Panc1 (cell line): ENCODE measurements at regions not wholly inside any gene's neighbourhood (a gene's known extent, or its start where the extent isn't known, plus 50 kb on each side); places are given as distances from the start of the nearest gene placed in this dataset.

ENCODE experiments used
- ATAC-seq: fragments of 200-7000 bp; cut with Tn5 transposase; 2 replicates; pipeline ENCODE4 v1.9.1; 2020; ENCODE audit warnings: mild to moderate bottlenecking, moderate library complexity
- BruUV-seq: library from RNA; stranded (reverse); fragments of 400-500 nt; replicated peaks from 2 replicates; lab custom pipeline; 2021; lab: Mats Ljungman, UMichigan
- CTCF ChIA-PET: fragments of 300-600 bp; sonication (Branson Sonifier 250); formaldehyde crosslinking; loops from one replicate; lab custom pipeline; 2022; ENCODE audit warnings: antibody characterized with exemption; lab: Charles Lee
- POLR2A ChIA-PET: fragments of 300-600 bp; sonication (Branson Sonifier 250); formaldehyde crosslinking; loops from one replicate; lab custom pipeline; 2022; ENCODE audit warnings: antibody characterized with exemption; lab: Charles Lee
- DNase-seq: peaks from one replicate; pipeline ENCODE4 v3.0.0-alpha.2; 2010; ENCODE audit warnings: low read depth, low spot score
- H3K27ac ChIP-seq: 2 replicates; pipeline ENCODE4 v1.5.1; 2011; ENCODE audit warnings: mild to moderate bottlenecking, low read length, inconsistent platforms
- H3K27me3 ChIP-seq: fragments of 200-500 bp; sonication (Bioruptor generic); 2 replicates; pipeline ENCODE4 v1.6.0; 2014; ENCODE audit warnings: low read length, inconsistent platforms; ENCODE audit not compliant: control insufficient read depth, insufficient read depth
- H3K36me3 ChIP-seq: fragments of 200-500 bp; sonication (Bioruptor generic); 2 replicates; pipeline ENCODE4 v1.5.1; 2014; ENCODE audit warnings: inconsistent platforms, mild to moderate bottlenecking, low read length, moderate library complexity; ENCODE audit not compliant: control insufficient read depth, insufficient read depth
- H3K4me1 ChIP-seq: 2 replicates; pipeline ENCODE4 v1.5.1; 2011; ENCODE audit warnings: inconsistent platforms, mild to moderate bottlenecking, low read length, moderate library complexity; ENCODE audit not compliant: control insufficient read depth, insufficient read depth
- H3K4me3 ChIP-seq, 2 experiments: 2 replicates each; pipeline ENCODE4 v1.5.1; 2011 to 2012; ENCODE audit warnings: low read depth in 2 of 2, low read length in 2 of 2, mild to moderate bottlenecking in 2 of 2, inconsistent platforms in 1 of 2, moderate library complexity in 1 of 2
- H3K9me3 ChIP-seq: fragments of 200-500 bp; sonication (Bioruptor generic); 2 replicates; pipeline ENCODE4 v1.5.1; 2014; ENCODE audit warnings: low read depth, mild to moderate bottlenecking, inconsistent platforms, low read length, moderate library complexity; ENCODE audit not compliant: control insufficient read depth, insufficient read depth
- POLR2AphosphoS5 ChIP-seq: IDR thresholded peaks from 2 replicates; pipeline ENCODE4 v1.6.1; 2012; ENCODE audit warnings: mild to moderate bottlenecking, low read depth, low read length, moderate library complexity
- REST ChIP-seq, 2 experiments: IDR thresholded peaks; 2 replicates each; pipeline ENCODE4 v1.6.1; 2011 to 2012; ENCODE audit warnings: low read depth in 2 of 2, control low read depth in 1 of 2, low read length in 1 of 2, mild to moderate bottlenecking in 1 of 2, moderate library complexity in 1 of 2; ENCODE audit not compliant: insufficient read depth in 1 of 2
- SIN3A ChIP-seq: IDR thresholded peaks from 2 replicates; pipeline ENCODE4 v1.6.1; 2012; ENCODE audit warnings: low read depth, mild to moderate bottlenecking, low read length, moderate library complexity, borderline replicate concordance; ENCODE audit not compliant: insufficient read depth
- TCF7L2 ChIP-seq: IDR thresholded peaks from 2 replicates; pipeline ENCODE4 v1.6.1; 2011; ENCODE audit warnings: mild to moderate bottlenecking, low read depth, low read length, inconsistent platforms
- in situ Hi-C: cut with HindIII; loops from 2 replicates; pipeline ENCODE4 v1.10.0; 2016; ENCODE audit warnings: low sequenced_read_pairs, low pct_unique_long_range_greater_than_20kb
- intact Hi-C: fragments of 100-400 bp; cut with micrococcal nuclease; formaldehyde crosslinking; loops from one replicate; pipeline ENCODE4 v1.10.0; 2022; ENCODE audit not compliant: unreplicated experiment
- TF ChIP-seq, protein P1 (sequence below): fragments of 450-650 bp; IDR thresholded peaks from 2 replicates; pipeline ENCODE4 v1.5.1; 2017; ENCODE audit warnings: mild to moderate bottlenecking

- CTCF ChIA-PET = no interaction called here
- in situ Hi-C loops = no loop called here
Observed at GRCh38 chr11:127390465-127390864, 389.9 kb upstream of the KIRREL3 start.

GRCh38 chr11:127385071-127385470, 384.5 kb upstream of the KIRREL3 start:
- CTCF ChIA-PET = no interaction called here
- Histone ChIP-seq H3K9me3 (no peaks in the 10 kb centered on the region), H3K4me1 (no peaks in the 10 kb centered on the region), H3K36me3 (no peaks in the 10 kb centered on the region), H3K27me3 (no peaks in the 10 kb centered on the region), H3K27ac (no peak overlapping the region), H3K4me3 (no peak overlapping the region)
- ATAC-seq (no peak), DNase-seq (no peak)
- POLR2A ChIA-PET = no interaction called here
- BruUV-seq = no TSS peak
- in situ Hi-C loops = no loop called here
- no peak for TF ChIP-seq TCF7L2
- TF ChIP-seq SIN3A = no peak
- no peak for TF ChIP-seq REST (IDR thresholded peaks at IDR 0.05; ENCODE audit: insufficient read depth in 1 of 2, low read depth in 2 of 2, low read length in 1 of 2)
- TF ChIP-seq, protein P1, sequence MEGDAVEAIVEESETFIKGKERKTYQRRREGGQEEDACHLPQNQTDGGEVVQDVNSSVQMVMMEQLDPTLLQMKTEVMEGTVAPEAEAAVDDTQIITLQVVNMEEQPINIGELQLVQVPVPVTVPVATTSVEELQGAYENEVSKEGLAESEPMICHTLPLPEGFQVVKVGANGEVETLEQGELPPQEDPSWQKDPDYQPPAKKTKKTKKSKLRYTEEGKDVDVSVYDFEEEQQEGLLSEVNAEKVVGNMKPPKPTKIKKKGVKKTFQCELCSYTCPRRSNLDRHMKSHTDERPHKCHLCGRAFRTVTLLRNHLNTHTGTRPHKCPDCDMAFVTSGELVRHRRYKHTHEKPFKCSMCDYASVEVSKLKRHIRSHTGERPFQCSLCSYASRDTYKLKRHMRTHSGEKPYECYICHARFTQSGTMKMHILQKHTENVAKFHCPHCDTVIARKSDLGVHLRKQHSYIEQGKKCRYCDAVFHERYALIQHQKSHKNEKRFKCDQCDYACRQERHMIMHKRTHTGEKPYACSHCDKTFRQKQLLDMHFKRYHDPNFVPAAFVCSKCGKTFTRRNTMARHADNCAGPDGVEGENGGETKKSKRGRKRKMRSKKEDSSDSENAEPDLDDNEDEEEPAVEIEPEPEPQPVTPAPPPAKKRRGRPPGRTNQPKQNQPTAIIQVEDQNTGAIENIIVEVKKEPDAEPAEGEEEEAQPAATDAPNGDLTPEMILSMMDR = no peak
- TF ChIP-seq POLR2AphosphoS5 = no peak
- intact Hi-C loops = no loop called here

More at GRCh38 chr11:127390465-127390864, 389.9 kb upstream of the KIRREL3 start:
- TF ChIP-seq REST (IDR thresholded peaks at IDR 0.05; ENCODE audit: insufficient read depth in 1 of 2, low read depth in 2 of 2, low read length in 1 of 2) (no peak), POLR2AphosphoS5 (no peak), TCF7L2 (no peak), SIN3A (no peak)
- TF ChIP-seq, protein P1 = no peak
- BruUV-seq = no TSS peak
- no peaks in the 10 kb centered on the region for H3K4me1 ChIP-seq
- H3K27me3 ChIP-seq = no peaks in the 10 kb centered on the region
- H3K9me3 ChIP-seq = no peaks in the 10 kb centered on the region
- H3K27ac ChIP-seq = no peak overlapping the region
- no peak overlapping the region for H3K4me3 ChIP-seq
- POLR2A ChIA-PET = interaction anchor here (0.6 kb wide), 1 partner anchor 25 kb away, joined by 3 read pairs; no protein-coding TSS in a partner anchor
- no peak for DNase-seq
- no peak for ATAC-seq
- H3K36me3 ChIP-seq = no peaks in the 10 kb centered on the region
- intact Hi-C loops = no loop called here
